ENCODE measurements at regions not wholly inside any gene's neighbourhood (a gene's known extent, or its start where the extent isn't known, plus 50 kb on each side); places are given as distances from the start of the nearest gene placed in this dataset.

- Mint-ChIP-seq H3K4me1 (ENCODE audit: unreplicated experiment) (no peaks in the 10 kb centered on the region), H3K4me3 (ENCODE audit: unreplicated experiment) (no peak overlapping the region), H3K27me3 (ENCODE audit: unreplicated experiment) (no peaks in the 10 kb centered on the region), H3K27ac (ENCODE audit: unreplicated experiment) (no peak overlapping the region), H3K9me3 (ENCODE audit: unreplicated experiment) (no peaks in the 10 kb centered on the region), H3K36me3 (ENCODE audit: low read depth, unreplicated experiment) (no peaks in the 10 kb centered on the region)
- DNase-seq (ENCODE audit: low spot score), result no peak
- TF ChIP-seq CTCF (IDR thresholded peaks at IDR 0.05; ENCODE audit: unreplicated experiment), result no peak
These were observed 957.8 kb upstream of the TYRP1 start for GRCh38 chr9:11735391-11735790.

GRCh38 chr9:11742471-11742870, 950.7 kb upstream of the TYRP1 start:
- no peaks in the 10 kb centered on the region for H3K27me3 Mint-ChIP-seq (ENCODE audit: unreplicated experiment)
- H3K4me3 Mint-ChIP-seq (ENCODE audit: unreplicated experiment), result no peak overlapping the region
- H3K36me3 Mint-ChIP-seq (ENCODE audit: low read depth, unreplicated experiment), result no peaks in the 10 kb centered on the region
- DNase-seq (ENCODE audit: low spot score), result no peak
- no peak overlapping the region for H3K27ac Mint-ChIP-seq (ENCODE audit: unreplicated experiment)
- H3K4me1 Mint-ChIP-seq (ENCODE audit: unreplicated experiment), result no peaks in the 10 kb centered on the region
- TF ChIP-seq CTCF (IDR thresholded peaks at IDR 0.05; ENCODE audit: unreplicated experiment), result no peak
- no peaks in the 10 kb centered on the region for H3K9me3 Mint-ChIP-seq (ENCODE audit: unreplicated experiment)

GRCh38 chr9:11743356-11743755, 949.8 kb upstream of the TYRP1 start:
- no peaks in the 10 kb centered on the region for H3K9me3 Mint-ChIP-seq (ENCODE audit: unreplicated experiment)
- no peaks in the 10 kb centered on the region for H3K36me3 Mint-ChIP-seq (ENCODE audit: low read depth, unreplicated experiment)

GRCh38 chr9:11749396-11749795, 943.8 kb upstream of the TYRP1 start:
- Mint-ChIP-seq H3K27ac (ENCODE audit: unreplicated experiment) (no peak overlapping the region), H3K36me3 (ENCODE audit: low read depth, unreplicated experiment) (no peaks in the 10 kb centered on the region), H3K4me1 (ENCODE audit: unreplicated experiment) (peaks cover 3% of the 10 kb centered on the region), H3K27me3 (ENCODE audit: unreplicated experiment) (peaks cover 3% of the 10 kb centered on the region), H3K9me3 (ENCODE audit: unreplicated experiment) (no peaks in the 10 kb centered on the region), H3K4me3 (ENCODE audit: unreplicated experiment) (no peak overlapping the region)
- DNase-seq (ENCODE audit: low spot score), result no peak
- TF ChIP-seq CTCF (IDR thresholded peaks at IDR 0.05; ENCODE audit: unreplicated experiment), result no peak

More at GRCh38 chr9:11743356-11743755, 949.8 kb upstream of the TYRP1 start:
- Mint-ChIP-seq H3K4me3 (ENCODE audit: unreplicated experiment) (no peak overlapping the region), H3K27me3 (ENCODE audit: unreplicated experiment) (no peaks in the 10 kb centered on the region), H3K4me1 (ENCODE audit: unreplicated experiment) (no peaks in the 10 kb centered on the region), H3K27ac (ENCODE audit: unreplicated experiment) (no peak overlapping the region)
- DNase-seq (ENCODE audit: low spot score), result no peak
- TF ChIP-seq CTCF (IDR thresholded peaks at IDR 0.05; ENCODE audit: unreplicated experiment), result no peak

- H3K27ac Mint-ChIP-seq (ENCODE audit: unreplicated experiment), result no peak overlapping the region
- H3K27me3 Mint-ChIP-seq (ENCODE audit: unreplicated experiment), result no peaks in the 10 kb centered on the region
- DNase-seq (ENCODE audit: low spot score), result no peak
- no peaks in the 10 kb centered on the region for H3K4me1 Mint-ChIP-seq (ENCODE audit: unreplicated experiment)
- no peaks in the 10 kb centered on the region for H3K9me3 Mint-ChIP-seq (ENCODE audit: unreplicated experiment)
- no peak overlapping the region for H3K4me3 Mint-ChIP-seq (ENCODE audit: unreplicated experiment)
- TF ChIP-seq CTCF (IDR thresholded peaks at IDR 0.05; ENCODE audit: unreplicated experiment), result no peak
- no peaks in the 10 kb centered on the region for H3K36me3 Mint-ChIP-seq (ENCODE audit: low read depth, unreplicated experiment)
These were observed 937.2 kb upstream of the TYRP1 start for GRCh38 chr9:11755951-11756350.
